Prostate gland (tissue), 2 donors: ENCODE measurements at regions not wholly inside any gene's neighbourhood (a gene's known extent, or its start where the extent isn't known, plus 50 kb on each side); places are given as distances from the start of the nearest gene placed in this dataset.

Experiments
- CTCF ChIP-seq, 4 experiments: fragments of 200-600 bp in 2 of 4; fragments of 450-650 bp in 2 of 4; sonication (generic) in 2 of 4; IDR thresholded peaks; 1 replicate in 3 of 4; 2 replicates in 1 of 4; pipeline ENCODE4 v1.5.1; 2016 to 2019; ENCODE audit warnings: antibody characterized with exemption in 4 of 4, mild to moderate bottlenecking in 2 of 4, moderate library complexity in 2 of 4
- POLR2A ChIP-seq: fragments of 450-650 bp; IDR thresholded peaks from one replicate; pipeline ENCODE4 v1.6.1; 2016; ENCODE audit warnings: antibody characterized with exemption, mild to moderate bottlenecking
- POLR2AphosphoS5 ChIP-seq: sonication (generic); formaldehyde crosslinking; IDR thresholded peaks from one replicate; pipeline ENCODE4 v1.6.1; 2017; ENCODE audit warnings: antibody characterized with exemption

- TF ChIP-seq POLR2AphosphoS5 (no peak), CTCF (IDR thresholded peaks at IDR 0.05) (no peak), POLR2A (no peak)
These were observed 154.9 kb upstream of the NCKAP5 start for GRCh38 chr2:133723133-133723532.
